ENCODE measurements at regions not wholly inside any gene's neighbourhood (a gene's known extent, or its start where the extent isn't known, plus 50 kb on each side); places are given as distances from the start of the nearest gene placed in this dataset.

- TF ChIP-seq POLR2A (IDR thresholded peaks at IDR 0.05) (no peak), CTCF (IDR thresholded peaks at IDR 0.05) (no peak)
Observed at GRCh38 chr12:98221243-98221808, 294.1 kb upstream of the TMPO start.

All from tibial nerve (tissue), 3 donors.